RWPE2 (cell line): ENCODE measurements at regions not wholly inside any gene's neighbourhood (a gene's known extent, or its start where the extent isn't known, plus 50 kb on each side); places are given as distances from the start of the nearest gene placed in this dataset.

Experiments
- ATAC-seq: fragments of 200-7000 bp; cut with Tn5 transposase; 3 replicates; pipeline ENCODE4 v1.9.1; 2021; ENCODE audit warnings: low read depth
- DNase-seq: peaks from one replicate; pipeline ENCODE4 v3.0.0-alpha.2; 2020; ENCODE audit warnings: low spot score
- H3K27ac ChIP-seq: fragments of 450-650 bp; 2 replicates; pipeline ENCODE4 v1.5.1; 2017; ENCODE audit warnings: mild to moderate bottlenecking; ENCODE audit not compliant: poor library complexity, severe bottlenecking
- H3K27me3 ChIP-seq: fragments of 250-450 bp; sonication (Bioruptor Pico); 2 replicates; pipeline ENCODE4 v1.5.1; 2021; ENCODE audit warnings: mild to moderate bottlenecking, moderate library complexity; ENCODE audit not compliant: insufficient read depth, poor library complexity, severe bottlenecking
- H3K36me3 ChIP-seq: fragments of 250-450 bp; sonication (Bioruptor Pico); 2 replicates; pipeline ENCODE4 v1.5.1; 2020; ENCODE audit warnings: low read depth, mild to moderate bottlenecking, moderate library complexity
- H3K4me1 ChIP-seq: fragments of 250-450 bp; sonication (Bioruptor Pico); 2 replicates; pipeline ENCODE4 v1.5.1; 2021; ENCODE audit warnings: mild to moderate bottlenecking, moderate library complexity; ENCODE audit not compliant: insufficient read depth, poor library complexity, severe bottlenecking
- H3K4me3 ChIP-seq: fragments of 250-450 bp; sonication (Bioruptor Pico); 2 replicates; pipeline ENCODE4 v1.5.1; 2021; ENCODE audit warnings: mild to moderate bottlenecking, moderate library complexity; ENCODE audit not compliant: severe bottlenecking
- H3K9me3 ChIP-seq: fragments of 250-450 bp; sonication (Bioruptor Pico); 2 replicates; pipeline ENCODE4 v1.5.1; 2021; ENCODE audit warnings: mild to moderate bottlenecking, moderate library complexity; ENCODE audit not compliant: severe bottlenecking
- CTCF ChIP-seq: fragments of 450-650 bp; IDR thresholded peaks from one replicate; pipeline ENCODE4 v1.5.1; 2017; ENCODE audit warnings: mild to moderate bottlenecking, moderate library complexity; ENCODE audit not compliant: poor library complexity, severe bottlenecking

GRCh38 chr7:20267482-20267881 lies 50.3 kb upstream of the MACC1 start:
- no peaks in the 10 kb centered on the region for H3K9me3 ChIP-seq
- H3K27me3 ChIP-seq, result no peaks in the 10 kb centered on the region
- ATAC-seq, result no peak
- H3K36me3 ChIP-seq, result no peaks in the 10 kb centered on the region
- no peaks in the 10 kb centered on the region for H3K4me1 ChIP-seq
- no peak overlapping the region for H3K27ac ChIP-seq
- H3K4me3 ChIP-seq, result no peak overlapping the region
- no peak for TF ChIP-seq CTCF
- DNase-seq, result no peak

- no peak for ATAC-seq
- Histone ChIP-seq H3K4me1 (no peaks in the 10 kb centered on the region), H3K4me3 (no peak overlapping the region), H3K9me3 (no peaks in the 10 kb centered on the region), H3K27ac (no peak overlapping the region), H3K27me3 (no peaks in the 10 kb centered on the region), H3K36me3 (no peaks in the 10 kb centered on the region)
- DNase-seq, result no peak
- no peak for TF ChIP-seq CTCF
These were observed 51.6 kb upstream of the MACC1 start for GRCh38 chr7:20268824-20269223.

DNA sequence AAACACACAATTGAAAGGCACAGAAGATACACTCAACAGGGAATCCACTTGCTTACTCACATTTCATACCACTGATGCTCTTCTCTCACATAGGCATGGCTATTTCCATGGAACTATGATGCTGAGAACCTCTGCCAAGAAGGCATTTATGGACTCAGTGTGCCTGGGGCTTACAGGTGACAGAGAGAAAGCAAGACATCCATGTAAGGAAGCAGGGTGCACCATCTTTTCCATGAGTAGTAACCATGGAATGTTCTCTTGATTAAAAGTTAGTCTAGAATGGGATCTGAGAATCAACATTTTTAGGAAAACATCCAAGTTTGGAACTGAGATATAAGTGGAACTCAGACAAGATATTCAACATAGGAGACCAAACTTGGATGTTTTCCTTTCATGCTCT lies 52.5 kb upstream of the MACC1 start:
- H3K4me1 ChIP-seq, result no peaks in the 10 kb centered on the region

DNA sequence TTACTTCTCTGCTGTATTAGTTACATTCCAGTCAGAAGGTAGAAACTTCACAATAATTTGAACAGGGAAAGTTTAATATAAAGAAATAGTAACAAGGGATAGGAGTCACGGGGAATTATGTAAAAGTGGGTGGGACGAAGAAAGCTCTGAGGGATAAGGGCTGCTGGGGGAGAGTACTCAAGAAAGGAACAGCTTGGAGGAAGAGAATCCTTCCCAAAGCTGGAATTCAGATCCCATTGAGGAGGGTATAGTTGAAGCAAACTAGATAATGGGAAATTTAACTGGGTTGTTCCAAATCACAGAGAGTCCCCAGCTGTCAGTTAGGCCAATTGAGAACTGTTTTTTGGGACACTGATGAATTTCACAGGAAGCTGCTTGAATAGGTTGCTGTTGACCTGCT lies 53.2 kb upstream of the MACC1 start:
- H3K27ac ChIP-seq, result no peak overlapping the region
- H3K9me3 ChIP-seq, result no peaks in the 10 kb centered on the region
- no peaks in the 10 kb centered on the region for H3K36me3 ChIP-seq
- no peak for DNase-seq
- TF ChIP-seq CTCF, result no peak
- no peak for ATAC-seq
- no peak overlapping the region for H3K4me3 ChIP-seq
- H3K4me1 ChIP-seq, result no peaks in the 10 kb centered on the region
- H3K27me3 ChIP-seq, result no peaks in the 10 kb centered on the region

More for the DNA sequence above, 52.5 kb upstream of the MACC1 start:
- H3K4me3 ChIP-seq, result no peak overlapping the region
- H3K27me3 ChIP-seq, result no peaks in the 10 kb centered on the region
- ATAC-seq (no peak), DNase-seq (no peak)
- TF ChIP-seq CTCF, result no peak
- no peak overlapping the region for H3K27ac ChIP-seq
- no peaks in the 10 kb centered on the region for H3K9me3 ChIP-seq
- no peaks in the 10 kb centered on the region for H3K36me3 ChIP-seq

- Histone ChIP-seq H3K27me3 (no peaks in the 10 kb centered on the region), H3K4me1 (no peaks in the 10 kb centered on the region), H3K27ac (no peak overlapping the region), H3K9me3 (no peaks in the 10 kb centered on the region), H3K4me3 (no peak overlapping the region), H3K36me3 (no peaks in the 10 kb centered on the region)
- ATAC-seq (no peak), DNase-seq (no peak)
- TF ChIP-seq CTCF, result no peak
These were observed 53.7 kb upstream of the MACC1 start for GRCh38 chr7:20270867-20271266.
